Endothelial cell of umbilical vein (primary cell): ENCODE measurements at regions not wholly inside any gene's neighbourhood (a gene's known extent, or its start where the extent isn't known, plus 50 kb on each side); places are given as distances from the start of the nearest gene placed in this dataset.

ENCODE experiments used
- CTCF ChIP-seq, 2 donors: IDR thresholded peaks; 1 replicate in 1 of 2; 2 replicates in 1 of 2; pipeline ENCODE4 v1.5.1; 2011; ENCODE audit warnings: low read length in 2 of 2, mild to moderate bottlenecking in 2 of 2, moderate library complexity in 2 of 2, control low read depth in 1 of 2, inconsistent platforms in 1 of 2, low read depth in 1 of 2; ENCODE audit not compliant: insufficient read depth in 1 of 2; ENCODE audit errors: extremely low read depth in 1 of 2
- EZH2 ChIP-seq: IDR thresholded peaks from 2 replicates; pipeline ENCODE4 v1.6.1; 2012; ENCODE audit warnings: borderline replicate concordance, low read depth, mild to moderate bottlenecking, moderate library complexity, low read length, inconsistent platforms; ENCODE audit not compliant: severe bottlenecking
- GATA2 ChIP-seq: IDR thresholded peaks from 2 replicates; pipeline ENCODE4 v1.7.0; 2011; ENCODE audit warnings: low read depth, mild to moderate bottlenecking, moderate library complexity, mixed read lengths, low read length; ENCODE audit not compliant: insufficient read length, insufficient read depth
- JUN ChIP-seq: IDR thresholded peaks from 2 replicates; pipeline ENCODE4 v1.6.1; 2011; ENCODE audit warnings: borderline replicate concordance, low read depth; ENCODE audit not compliant: insufficient read length, insufficient read depth
- MYC ChIP-seq: IDR thresholded peaks from one replicate; pipeline ENCODE4 v1.6.1; 2011; ENCODE audit warnings: mild to moderate bottlenecking, low read depth, low read length
- POLR2A ChIP-seq: IDR thresholded peaks from 2 replicates; pipeline ENCODE4 v1.6.1; 2012; ENCODE audit warnings: low read depth, mild to moderate bottlenecking, control low read depth, low read length
- POLR2AphosphoS5 ChIP-seq: IDR thresholded peaks from 2 replicates; pipeline ENCODE4 v1.6.1; 2012; ENCODE audit warnings: low read depth, mild to moderate bottlenecking, control low read depth, low read length, moderate library complexity; ENCODE audit not compliant: insufficient read depth

GRCh38 chr18:66159451-66159850 is 408.6 kb downstream of the CDH7 start:
- TF ChIP-seq CTCF (IDR thresholded peaks at IDR 0.05; ENCODE audit: extremely low read depth in 1 of 2, insufficient read depth in 1 of 2, low read depth in 1 of 2, low read length in 2 of 2) (no peak), POLR2A (no peak), EZH2 (no peak), MYC (no peak), GATA2 (no peak), POLR2AphosphoS5 (no peak), JUN (no peak)
